H1 (cell line): ENCODE measurements at regions not wholly inside any gene's neighbourhood (a gene's known extent, or its start where the extent isn't known, plus 50 kb on each side); places are given as distances from the start of the nearest gene placed in this dataset.

Experiments used
- CTCF ChIA-PET: fragments of 300-600 bp; sonication (Branson Sonifier 250); formaldehyde crosslinking; loops from one replicate; lab custom pipeline; 2021; ENCODE audit not compliant: partially characterized antibody; lab: Charles Lee
- POLR2A ChIA-PET: fragments of 300-600 bp; sonication (Branson Sonifier 250); formaldehyde crosslinking; loops from one replicate; lab custom pipeline; 2021; ENCODE audit warnings: inconsistent platforms; ENCODE audit not compliant: partially characterized antibody; lab: Charles Lee
- DNase-seq, 2 experiments: peaks; one replicate each; pipeline versions ENCODE4 v3.0.0 to v3.0.0-alpha.2; 2010 to 2022; ENCODE audit warnings: low spot score in 2 of 2, low read depth in 1 of 2, mixed read lengths in 1 of 2
- FAIRE-seq: peaks from 2 replicates; lab custom pipeline; 2011; peaks lifted over from hg19 to GRCh38; lab: Jason Lieb, UNC
- H2AFZ ChIP-seq: 2 replicates; pipeline ENCODE4 v1.8.1; 2012; ENCODE audit warnings: low read length, inconsistent platforms
- H2AK5ac ChIP-seq: 2 replicates; pipeline ENCODE4 v1.6.1; 2013; ENCODE audit warnings: low read depth, low read length
- H2BK120ac ChIP-seq: replicated peaks from 2 replicates; pipeline ENCODE3; 2013; ENCODE audit warnings: low read depth, low read length, inconsistent platforms
- H2BK12ac ChIP-seq: 2 replicates; pipeline ENCODE4 v1.6.1; 2013; ENCODE audit warnings: low read depth, low read length
- H2BK15ac ChIP-seq: 2 replicates; pipeline ENCODE4 v1.6.1; 2013; ENCODE audit warnings: low read length
- H2BK20ac ChIP-seq: 2 replicates; pipeline ENCODE4 v1.6.1; 2013; ENCODE audit warnings: low read length
- H2BK5ac ChIP-seq: 2 replicates; pipeline ENCODE4 v1.6.1; 2013; ENCODE audit warnings: low read depth, low read length
- H3K14ac ChIP-seq: 2 replicates; pipeline ENCODE4 v1.6.1; 2013; ENCODE audit warnings: inconsistent platforms; ENCODE audit not compliant: insufficient read length
- H3K18ac ChIP-seq: 2 replicates; pipeline ENCODE4 v1.6.1; 2013; ENCODE audit warnings: low read length; ENCODE audit errors: extremely low read depth
- H3K23ac ChIP-seq: 2 replicates; pipeline ENCODE4 v1.6.1; 2013; ENCODE audit warnings: inconsistent platforms; ENCODE audit not compliant: insufficient read length
- H3K23me2 ChIP-seq: 2 replicates; pipeline ENCODE4 v1.6.1; 2013; ENCODE audit warnings: low read depth, low read length
- H3K27ac ChIP-seq: 2 replicates; pipeline ENCODE4 v1.6.1; 2011; ENCODE audit warnings: low read depth, low read length, inconsistent platforms
- H3K27me3 ChIP-seq, 4 experiments: replicated peaks in 1 of 4; 1 replicate in 1 of 4; 2 replicates in 3 of 4; pipeline versions ENCODE4 v1.6.1 to v1.8.1; 2011 to 2013; ENCODE audit warnings: low read length in 3 of 4, mild to moderate bottlenecking in 3 of 4, inconsistent platforms in 2 of 4, mixed read lengths in 2 of 4, moderate library complexity in 1 of 4; ENCODE audit not compliant: control insufficient read depth in 3 of 4, insufficient read depth in 3 of 4; ENCODE audit errors: extremely low read depth in 1 of 4
- H3K36me3 ChIP-seq, 4 experiments: 2 replicates each; pipeline versions ENCODE4 v1.6.1 to v1.8.1; 2011 to 2013; ENCODE audit warnings: mild to moderate bottlenecking in 4 of 4, low read length in 3 of 4, moderate library complexity in 2 of 4, control low read depth in 1 of 4, inconsistent platforms in 1 of 4; ENCODE audit not compliant: insufficient read depth in 4 of 4, control insufficient read depth in 2 of 4
- H3K4ac ChIP-seq: replicated peaks from 2 replicates; pipeline ENCODE3; 2013; ENCODE audit warnings: low read length, low read depth, mixed read lengths, inconsistent platforms; ENCODE audit not compliant: insufficient read length
- H3K4me1 ChIP-seq, 4 experiments: replicated peaks in 1 of 4; 1 replicate in 1 of 4; 2 replicates in 3 of 4; pipeline versions ENCODE4 v1.6.1 to v1.8.1; 2011 to 2013; ENCODE audit warnings: low read length in 3 of 4, inconsistent platforms in 2 of 4, mixed read lengths in 1 of 4; ENCODE audit not compliant: insufficient read depth in 4 of 4, control insufficient read depth in 3 of 4
- H3K4me2 ChIP-seq, 2 experiments: 2 replicates each; pipeline versions ENCODE4 v1.6.1 to v1.8.1; 2011 to 2013; ENCODE audit warnings: low read depth in 2 of 2, low read length in 2 of 2, control low read depth in 1 of 2, inconsistent platforms in 1 of 2, mild to moderate bottlenecking in 1 of 2; ENCODE audit not compliant: insufficient read depth in 1 of 2
- H3K4me3 ChIP-seq, 4 experiments: fragments of 200-600, 300-600 bp in 1 of 4; sonication (generic), shearing (Covaris generic), sonication (Bioruptor Twin) in 1 of 4; 2 replicates each; pipeline versions ENCODE4 v1.5.1 to v1.8.1; 2011 to 2016; ENCODE audit warnings: low read length in 4 of 4, low read depth in 3 of 4, control low read depth in 2 of 4, inconsistent platforms in 2 of 4, mild to moderate bottlenecking in 2 of 4, mixed read lengths in 1 of 4, moderate library complexity in 1 of 4; ENCODE audit not compliant: insufficient read depth in 2 of 4; ENCODE audit errors: extremely low read depth in 1 of 4
- H3K56ac ChIP-seq: replicated peaks from 2 replicates; pipeline ENCODE3; 2013; ENCODE audit warnings: low read depth, mild to moderate bottlenecking, mixed read lengths, low read length, inconsistent platforms; ENCODE audit not compliant: insufficient read length
- H3K79me1 ChIP-seq: 2 replicates; pipeline ENCODE4 v1.6.1; 2013; ENCODE audit warnings: low read depth, low read length, control low read depth
- H3K79me2 ChIP-seq, 2 experiments: 2 replicates each; pipeline versions ENCODE4 v1.6.1 to v1.8.1; 2012 to 2013; ENCODE audit warnings: low read length in 2 of 2, mild to moderate bottlenecking in 2 of 2, inconsistent platforms in 1 of 2; ENCODE audit not compliant: insufficient read depth in 2 of 2, control insufficient read depth in 1 of 2
- H3K9ac ChIP-seq, 4 experiments: replicated peaks in 1 of 4; 1 replicate in 1 of 4; 2 replicates in 3 of 4; pipeline versions ENCODE4 v1.6.1 to v1.8.1; 2011 to 2013; ENCODE audit warnings: low read depth in 3 of 4, low read length in 3 of 4, control low read depth in 2 of 4, mild to moderate bottlenecking in 2 of 4, moderate library complexity in 2 of 4, inconsistent platforms in 1 of 4; ENCODE audit errors: extremely low read depth in 1 of 4
- H3K9me3 ChIP-seq, 2 experiments: 2 replicates each; pipeline versions ENCODE4 v1.6.1 to v1.8.1; 2012 to 2013; ENCODE audit warnings: mild to moderate bottlenecking in 2 of 2, moderate library complexity in 2 of 2, control low read depth in 1 of 2, inconsistent platforms in 1 of 2, low read depth in 1 of 2, low read length in 1 of 2, mixed read lengths in 1 of 2; ENCODE audit not compliant: insufficient read depth in 2 of 2
- H4K20me1 ChIP-seq, 2 experiments: replicated peaks in 1 of 2; 2 replicates each; pipeline versions ENCODE3 to v1.8.1; 2011 to 2013; ENCODE audit warnings: inconsistent platforms in 2 of 2, low read length in 2 of 2, mild to moderate bottlenecking in 1 of 2; ENCODE audit not compliant: insufficient read depth in 2 of 2, control insufficient read depth in 1 of 2
- H4K5ac ChIP-seq: 2 replicates; pipeline ENCODE4 v1.6.1; 2013; ENCODE audit warnings: low read length, low read depth, mixed read lengths, inconsistent platforms; ENCODE audit not compliant: insufficient read length
- H4K8ac ChIP-seq: 2 replicates; pipeline ENCODE4 v1.8.0; 2013; ENCODE audit warnings: mild to moderate bottlenecking, moderate library complexity, low read length, inconsistent platforms; ENCODE audit not compliant: insufficient read depth; ENCODE audit errors: extremely low read depth
- H4K91ac ChIP-seq: replicated peaks from 2 replicates; pipeline ENCODE3; 2013; ENCODE audit warnings: low read length, mixed read lengths, inconsistent platforms; ENCODE audit not compliant: insufficient read length
- BACH1 ChIP-seq: IDR thresholded peaks from 2 replicates; pipeline ENCODE4 v1.6.1; 2012; ENCODE audit warnings: low read length, improper control_type of control experiment
- CHD1 ChIP-seq: IDR thresholded peaks from 2 replicates; pipeline ENCODE4 v1.6.1; 2012; ENCODE audit warnings: low read depth, low read length, improper control_type of control experiment
- CHD2 ChIP-seq: IDR thresholded peaks from 2 replicates; pipeline ENCODE4 v1.6.1; 2012; ENCODE audit warnings: low read length, improper control_type of control experiment
- RXRA ChIP-seq: IDR thresholded peaks from 2 replicates; pipeline ENCODE4 v1.6.1; 2011; ENCODE audit warnings: low read depth, mild to moderate bottlenecking, low read length, moderate library complexity; ENCODE audit not compliant: insufficient read depth
- USF2 ChIP-seq: IDR thresholded peaks from 2 replicates; pipeline ENCODE4 v1.6.1; 2011; ENCODE audit warnings: low read length, improper control_type of control experiment
- WGBS, 2 experiments: shearing (Covaris generic) in 1 of 2; methylation state at CpG; one replicate each; pipeline versions ENCODE4 v1.1.6 to v1.1.7; 2013 to 2015; ENCODE audit warnings: low lambda C conversion rate in 2 of 2, mixed read lengths in 2 of 2, inconsistent platforms in 1 of 2, low coverage in 1 of 2, missing lambda C conversion rate in 1 of 2; ENCODE audit not compliant: insufficient replicate concordance in 2 of 2, insufficient coverage in 1 of 2, insufficient read length in 1 of 2; ENCODE audit errors: extremely low coverage in 1 of 2, missing lambda C conversion rate in 1 of 2; 5-methylcytosine and 5-hydroxymethylcytosine counted together

- Histone ChIP-seq H2BK20ac (no peak overlapping the region), H3K27ac (no peak overlapping the region), H3K9me3 (peaks cover 0 to 3% of the 10 kb centered on the region in 2 experiments; a peak in 1 of 4 replicates), H3K4me2 (no peak overlapping the region), H3K4ac (no peak overlapping the region), H4K91ac (no peak overlapping the region), H3K79me2 (no peaks in the 10 kb centered on the region), H2BK5ac (no peak overlapping the region), H2AFZ (no peak overlapping the region), H4K5ac (no peak overlapping the region), H4K8ac (no peak overlapping the region), H3K14ac (no peak overlapping the region), H3K79me1 (no peaks in the 10 kb centered on the region), H2AK5ac (no peak overlapping the region), H3K9ac (no peak overlapping the region), H3K18ac (no peak overlapping the region), H3K36me3 (no peaks in the 10 kb centered on the region), H3K4me1 (no peaks in the 10 kb centered on the region), H3K4me3 (no peak overlapping the region), H2BK12ac (no peak overlapping the region), H3K27me3 (no peaks in the 10 kb centered on the region), H3K23me2 (no peaks in the 10 kb centered on the region), H3K23ac (no peak overlapping the region), H2BK120ac (no peak overlapping the region), H3K56ac (no peak overlapping the region), H2BK15ac (no peak overlapping the region), H4K20me1 (no peaks in the 10 kb centered on the region)
- CTCF ChIA-PET, result no interaction called here
- FAIRE-seq, result no peak
- TF ChIP-seq RXRA (no peak), USF2 (no peak), CHD2 (no peak), BACH1 (no peak), CHD1 (no peak)
- POLR2A ChIA-PET, result no interaction called here
- DNase-seq, result no peak
- WGBS, 2 experiments, result 87% methylated on average over 2 of the region's 2 CpGs; no CpG with 5 or more reads in 1 of the 2 experiments
Observed at GRCh38 chr5:42143361-42143760, 218.3 kb downstream of the FBXO4 start.
